ENCODE measurements at regions not wholly inside any gene's neighbourhood (a gene's known extent, or its start where the extent isn't known, plus 50 kb on each side); places are given as distances from the start of the nearest gene placed in this dataset.

DNA sequence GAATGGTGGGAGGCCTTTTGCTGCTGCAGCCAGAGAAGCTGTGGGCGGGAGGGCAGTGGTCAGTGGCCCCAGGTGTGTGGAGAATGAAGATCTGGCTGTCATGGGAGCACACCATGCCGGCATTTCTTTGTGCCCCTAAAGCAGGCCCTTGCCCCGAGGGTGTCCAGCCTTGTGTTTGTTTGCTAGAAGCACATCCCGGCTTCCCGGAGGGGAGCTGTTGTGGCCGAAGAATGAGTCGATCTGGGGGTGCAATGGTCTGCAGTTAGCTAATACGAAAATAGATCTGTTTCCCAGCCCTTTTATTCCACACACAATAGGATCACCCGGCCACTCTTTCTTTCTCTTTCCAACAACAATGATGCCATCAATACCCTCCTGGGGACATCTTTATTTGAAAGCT lies 228.8 kb downstream of the CBLN1 start:
- no peaks in the 10 kb centered on the region for H3K36me3 Mint-ChIP-seq (ENCODE audit: insufficient read depth, unreplicated experiment)
- Histone ChIP-seq H3K27me3 (replicated peaks; ENCODE audit: control insufficient read depth, insufficient read depth, low read length) (no peaks in the 10 kb centered on the region), H3K4me1 (no peaks in the 10 kb centered on the region), H3K4me3 (ENCODE audit: low read depth, low read length) (no peak overlapping the region), H3K36me3 (ENCODE audit: control insufficient read depth, insufficient read depth, low read length) (no peaks in the 10 kb centered on the region), H3K9me3 (no peaks in the 10 kb centered on the region)
- BruUV-seq (replicated peaks), result no TSS peak
- no peak overlapping the region for H3K4me3 Mint-ChIP-seq (ENCODE audit: unreplicated experiment)
- no peak for DNase-seq
- intact Hi-C loops (cut with micrococcal nuclease; ENCODE audit: unreplicated experiment), result no loop called here
- TF ChIP-seq, protein P1, sequence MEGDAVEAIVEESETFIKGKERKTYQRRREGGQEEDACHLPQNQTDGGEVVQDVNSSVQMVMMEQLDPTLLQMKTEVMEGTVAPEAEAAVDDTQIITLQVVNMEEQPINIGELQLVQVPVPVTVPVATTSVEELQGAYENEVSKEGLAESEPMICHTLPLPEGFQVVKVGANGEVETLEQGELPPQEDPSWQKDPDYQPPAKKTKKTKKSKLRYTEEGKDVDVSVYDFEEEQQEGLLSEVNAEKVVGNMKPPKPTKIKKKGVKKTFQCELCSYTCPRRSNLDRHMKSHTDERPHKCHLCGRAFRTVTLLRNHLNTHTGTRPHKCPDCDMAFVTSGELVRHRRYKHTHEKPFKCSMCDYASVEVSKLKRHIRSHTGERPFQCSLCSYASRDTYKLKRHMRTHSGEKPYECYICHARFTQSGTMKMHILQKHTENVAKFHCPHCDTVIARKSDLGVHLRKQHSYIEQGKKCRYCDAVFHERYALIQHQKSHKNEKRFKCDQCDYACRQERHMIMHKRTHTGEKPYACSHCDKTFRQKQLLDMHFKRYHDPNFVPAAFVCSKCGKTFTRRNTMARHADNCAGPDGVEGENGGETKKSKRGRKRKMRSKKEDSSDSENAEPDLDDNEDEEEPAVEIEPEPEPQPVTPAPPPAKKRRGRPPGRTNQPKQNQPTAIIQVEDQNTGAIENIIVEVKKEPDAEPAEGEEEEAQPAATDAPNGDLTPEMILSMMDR (IDR thresholded peaks at IDR 0.05; ENCODE audit: insufficient read depth in 1 of 2, low read depth in 1 of 2, low read length in 1 of 2, severe bottlenecking in 1 of 2, unreplicated experiment in 1 of 2), result no peak
- H3K4me1 Mint-ChIP-seq (ENCODE audit: low read depth, unreplicated experiment), result no peaks in the 10 kb centered on the region
- H3K27me3 Mint-ChIP-seq (ENCODE audit: insufficient read depth, unreplicated experiment), result peaks cover 12% of the 10 kb centered on the region
- no peak overlapping the region for H3K27ac Mint-ChIP-seq (ENCODE audit: unreplicated experiment)
- CTCF ChIA-PET, result no interaction called here
- H3K9me3 Mint-ChIP-seq (ENCODE audit: unreplicated experiment), result no peaks in the 10 kb centered on the region
- POLR2A ChIA-PET, result no interaction called here

DNA sequence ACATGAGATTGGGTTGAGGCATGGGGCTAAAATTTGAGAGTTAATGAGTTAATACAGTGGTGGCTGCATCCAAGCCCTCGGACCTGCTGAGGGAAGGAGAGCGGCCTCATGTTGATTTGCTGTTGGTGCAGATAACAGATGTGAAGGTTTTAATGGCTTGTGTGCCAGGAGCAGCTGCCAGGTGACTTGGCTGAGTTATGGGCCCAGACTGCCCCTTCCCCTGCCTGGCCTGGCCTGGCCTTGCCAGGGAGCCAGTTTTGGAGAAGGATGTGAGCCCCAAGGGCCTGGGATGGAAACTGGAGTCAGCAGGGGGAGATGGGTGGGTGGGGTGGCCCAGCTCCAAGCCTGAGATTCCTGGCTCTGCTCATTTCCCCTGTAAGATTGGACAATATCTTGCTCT lies 230.1 kb downstream of the CBLN1 start:
- no TSS peak for BruUV-seq (replicated peaks)
- Mint-ChIP-seq H3K27me3 (ENCODE audit: insufficient read depth, unreplicated experiment) (peaks cover 12% of the 10 kb centered on the region), H3K9me3 (ENCODE audit: unreplicated experiment) (no peaks in the 10 kb centered on the region), H3K27ac (ENCODE audit: unreplicated experiment) (no peak overlapping the region), H3K36me3 (ENCODE audit: insufficient read depth, unreplicated experiment) (no peaks in the 10 kb centered on the region), H3K4me1 (ENCODE audit: low read depth, unreplicated experiment) (no peaks in the 10 kb centered on the region), H3K4me3 (ENCODE audit: unreplicated experiment) (no peak overlapping the region)
- Histone ChIP-seq H3K4me3 (ENCODE audit: low read depth, low read length) (no peak overlapping the region), H3K4me1 (no peaks in the 10 kb centered on the region), H3K36me3 (ENCODE audit: control insufficient read depth, insufficient read depth, low read length) (no peaks in the 10 kb centered on the region), H3K9me3 (no peaks in the 10 kb centered on the region), H3K27me3 (replicated peaks; ENCODE audit: control insufficient read depth, insufficient read depth, low read length) (no peaks in the 10 kb centered on the region)
- CTCF ChIA-PET, result no interaction called here
- no peak for DNase-seq
- TF ChIP-seq, protein P1 (IDR thresholded peaks at IDR 0.05; ENCODE audit: insufficient read depth in 1 of 2, low read depth in 1 of 2, low read length in 1 of 2, severe bottlenecking in 1 of 2, unreplicated experiment in 1 of 2), result no peak
- intact Hi-C loops (cut with micrococcal nuclease; ENCODE audit: unreplicated experiment), result no loop called here
- POLR2A ChIA-PET, result no interaction called here

DNA sequence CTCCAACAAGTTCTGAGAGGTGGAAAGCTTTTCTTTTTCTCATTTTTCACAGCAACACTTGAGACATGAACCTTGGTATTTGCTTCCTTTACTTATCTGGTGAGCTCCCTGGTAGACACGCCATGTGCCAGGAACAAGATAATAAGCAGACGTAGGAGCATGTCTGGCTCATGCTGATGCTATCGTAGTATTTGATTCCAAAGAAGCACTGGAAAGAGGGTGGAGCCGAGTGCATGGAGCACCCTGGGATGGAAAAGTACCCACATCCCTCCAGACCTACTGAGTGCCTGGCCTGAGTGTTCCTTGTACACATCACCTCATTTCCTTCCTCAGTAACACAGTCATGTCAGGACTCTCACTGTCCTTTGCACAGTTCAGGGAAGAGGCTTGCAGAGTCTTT lies 231.0 kb downstream of the CBLN1 start:
- H3K4me1 Mint-ChIP-seq (ENCODE audit: low read depth, unreplicated experiment), result no peaks in the 10 kb centered on the region
- TF ChIP-seq, protein P1 (IDR thresholded peaks at IDR 0.05; ENCODE audit: insufficient read depth in 1 of 2, low read depth in 1 of 2, low read length in 1 of 2, severe bottlenecking in 1 of 2, unreplicated experiment in 1 of 2), result no peak
- H3K4me1 ChIP-seq, result no peaks in the 10 kb centered on the region
- H3K9me3 Mint-ChIP-seq (ENCODE audit: unreplicated experiment), result no peaks in the 10 kb centered on the region
- DNase-seq, result no peak
- no peaks in the 10 kb centered on the region for H3K9me3 ChIP-seq
- POLR2A ChIA-PET, result no interaction called here
- H3K4me3 ChIP-seq (ENCODE audit: low read depth, low read length), result no peak overlapping the region
- H3K36me3 Mint-ChIP-seq (ENCODE audit: insufficient read depth, unreplicated experiment), result no peaks in the 10 kb centered on the region
- CTCF ChIA-PET, result no interaction called here
- BruUV-seq (replicated peaks), result no TSS peak
- H3K27me3 ChIP-seq (replicated peaks; ENCODE audit: control insufficient read depth, insufficient read depth, low read length), result no peaks in the 10 kb centered on the region
- peaks cover 15% of the 10 kb centered on the region for H3K27me3 Mint-ChIP-seq (ENCODE audit: insufficient read depth, unreplicated experiment)
- no peak overlapping the region for H3K27ac Mint-ChIP-seq (ENCODE audit: unreplicated experiment)
- intact Hi-C loops (cut with micrococcal nuclease; ENCODE audit: unreplicated experiment), result no loop called here
- no peak overlapping the region for H3K4me3 Mint-ChIP-seq (ENCODE audit: unreplicated experiment)
- H3K36me3 ChIP-seq (ENCODE audit: control insufficient read depth, insufficient read depth, low read length), result no peaks in the 10 kb centered on the region

All from Caco-2 (cell line).